VCaP (cell line): ENCODE measurements at regions not wholly inside any gene's neighbourhood (a gene's known extent, or its start where the extent isn't known, plus 50 kb on each side); places are given as distances from the start of the nearest gene placed in this dataset.

Experiments used
- H3K27ac ChIP-seq: fragments of 450-650 bp; 2 replicates; pipeline ENCODE4 v1.5.1; 2017
- CTCF ChIP-seq: fragments of 450-650 bp; conservative IDR thresholded peaks from 2 replicates; pipeline ENCODE4 v1.5.1; 2017; ENCODE audit warnings: mild to moderate bottlenecking, moderate library complexity

- H3K27ac ChIP-seq: no peak overlapping the region
- TF ChIP-seq CTCF: no peak
These were observed 210.2 kb downstream of the ICE1 start for GRCh38 chr5:5632678-5633077.

GRCh38 chr5:5629607-5629978 lies 207.1 kb downstream of the ICE1 start:
- no peak overlapping the region for H3K27ac ChIP-seq
- no peak for TF ChIP-seq CTCF

GRCh38 chr5:5628866-5629606 lies 206.6 kb downstream of the ICE1 start:
- no peak for TF ChIP-seq CTCF
- H3K27ac ChIP-seq: no peak overlapping the region

GRCh38 chr5:5626412-5626811 lies 203.9 kb downstream of the ICE1 start:
- no peak for TF ChIP-seq CTCF
- H3K27ac ChIP-seq: no peak overlapping the region

- no peak for TF ChIP-seq CTCF
These were observed 203.0 kb downstream of the ICE1 start for GRCh38 chr5:5625491-5625890.

GRCh38 chr5:5623397-5623796 lies 200.9 kb downstream of the ICE1 start:
- H3K27ac ChIP-seq: no peak overlapping the region
- TF ChIP-seq CTCF: no peak

More at GRCh38 chr5:5625491-5625890, 203.0 kb downstream of the ICE1 start:
- no peak overlapping the region for H3K27ac ChIP-seq

- no peak for TF ChIP-seq CTCF
These were observed 200.3 kb downstream of the ICE1 start for GRCh38 chr5:5622806-5623205.

More at GRCh38 chr5:5622806-5623205, 200.3 kb downstream of the ICE1 start:
- no peak overlapping the region for H3K27ac ChIP-seq
